ENCODE measurements at regions not wholly inside any gene's neighbourhood (a gene's known extent, or its start where the extent isn't known, plus 50 kb on each side); places are given as distances from the start of the nearest gene placed in this dataset.

GRCh38 chr9:131807144-131807983, 67.5 kb upstream of the RAPGEF1 start:
- no peak for FAIRE-seq
- H3K27ac ChIP-seq: no peak overlapping the region
- no peaks in the 10 kb centered on the region for H3K9me3 ChIP-seq
- 39% methylated on average over 15 of the region's 19 CpGs for WGBS (ENCODE audit: missing lambda C conversion rate)
- no peak for DNase-seq (ENCODE audit: low read depth in 1 of 2, low spot score in 1 of 2)
- no peak overlapping the region for H3K4me2 ChIP-seq
- ChIA-PET CTCF (interaction anchor here (0.6 to 0.9 kb wide), 2 partner anchors 11 to 72 kb away, joined by 3 to 4 read pairs; no protein-coding TSS in a partner anchor), POLR2A (no interaction called here)
- ATAC-seq: no peak
- TF ChIP-seq NPAS2 (CRISPR knock-in tag; IDR thresholded peaks at IDR 0.05; ENCODE audit: borderline replicate concordance) (no peak), JUNB (IDR thresholded peaks at IDR 0.05) (no peak)
- H3K4me3 ChIP-seq: no peak overlapping the region
- H3K4me1 ChIP-seq: no peaks in the 10 kb centered on the region

- TF ChIP-seq FOSL2 (IDR thresholded peaks at IDR 0.05): no peak
- TF ChIP-seq FOSL2 (CRISPR knock-in tag; IDR thresholded peaks at IDR 0.05): no peak
- no peaks in the 10 kb centered on the region for H3K4me1 ChIP-seq
- WGBS (ENCODE audit: missing lambda C conversion rate): 45% methylated on average over 8 of the region's 8 CpGs
- H3K4me3 ChIP-seq: no peak overlapping the region
- DNase-seq (ENCODE audit: low read depth in 1 of 2, low spot score in 1 of 2) (no peak), FAIRE-seq (no peak), ATAC-seq (no peak)
- H3K27ac ChIP-seq: no peak overlapping the region
- ChIA-PET CTCF (interaction anchor here (1.4 to 2.7 kb wide), 2 partner anchors 42 to 49 kb away, joined by 3 to 9 read pairs; no protein-coding TSS in a partner anchor), POLR2A (no interaction called here)
- H3K4me2 ChIP-seq: no peak overlapping the region
- H3K9me3 ChIP-seq: no peaks in the 10 kb centered on the region
Measured at GRCh38 chr9:131805803-131806202, 65.9 kb upstream of the RAPGEF1 start.

DNA sequence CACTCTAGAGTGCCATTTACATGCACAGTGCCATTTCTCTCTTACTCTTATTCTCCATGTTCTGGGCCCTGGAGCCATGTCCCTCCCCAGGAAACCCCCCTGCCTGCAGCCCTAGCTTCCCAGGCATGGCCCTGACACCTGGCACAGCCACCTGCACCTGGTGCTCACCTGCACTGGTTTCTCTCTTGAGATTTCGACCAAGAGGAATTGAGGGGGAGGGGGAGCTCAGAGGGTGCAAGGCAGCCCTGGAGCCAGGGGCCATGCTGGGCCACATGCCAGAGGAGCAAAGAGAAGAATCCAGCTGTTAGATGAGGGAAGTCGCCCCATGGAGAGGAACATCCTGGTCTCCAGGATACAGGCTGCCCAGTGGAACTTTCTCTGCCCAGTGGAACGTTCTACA, 65.0 kb upstream of the RAPGEF1 start:
- ChIA-PET CTCF (interaction anchor here (1.2 to 2.7 kb wide), 3 partner anchors 37 to 431 kb away, joined by 4 to 9 read pairs (median 8); no protein-coding TSS in a partner anchor), POLR2A (no interaction called here)
- H3K9me3 ChIP-seq: no peaks in the 10 kb centered on the region
- H3K4me1 ChIP-seq: no peaks in the 10 kb centered on the region
- no peak for ATAC-seq
- 34% methylated on average over 3 of the region's 3 CpGs for WGBS (ENCODE audit: missing lambda C conversion rate)
- H3K4me3 ChIP-seq: no peak overlapping the region
- H3K4me2 ChIP-seq: no peak overlapping the region
- TF ChIP-seq, protein P1, sequence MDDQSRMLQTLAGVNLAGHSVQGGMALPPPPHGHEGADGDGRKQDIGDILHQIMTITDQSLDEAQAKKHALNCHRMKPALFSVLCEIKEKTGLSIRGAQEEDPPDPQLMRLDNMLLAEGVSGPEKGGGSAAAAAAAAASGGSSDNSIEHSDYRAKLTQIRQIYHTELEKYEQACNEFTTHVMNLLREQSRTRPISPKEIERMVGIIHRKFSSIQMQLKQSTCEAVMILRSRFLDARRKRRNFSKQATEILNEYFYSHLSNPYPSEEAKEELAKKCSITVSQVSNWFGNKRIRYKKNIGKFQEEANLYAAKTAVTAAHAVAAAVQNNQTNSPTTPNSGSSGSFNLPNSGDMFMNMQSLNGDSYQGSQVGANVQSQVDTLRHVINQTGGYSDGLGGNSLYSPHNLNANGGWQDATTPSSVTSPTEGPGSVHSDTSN (IDR thresholded peaks at IDR 0.05): no peak
- TF ChIP-seq MYC (IDR thresholded peaks at IDR 0.05; ENCODE audit: borderline replicate concordance, low read length) (no peak), NPAS2 (CRISPR knock-in tag; IDR thresholded peaks at IDR 0.05; ENCODE audit: borderline replicate concordance) (no peak), CBX2 (IDR thresholded peaks at IDR 0.05; ENCODE audit: borderline replicate concordance, low read depth) (no peak), FOXS1 (CRISPR knock-in tag; IDR thresholded peaks at IDR 0.05) (no peak), GATA3 (IDR thresholded peaks at IDR 0.05; ENCODE audit: borderline replicate concordance) (no peak), ZNF302 (CRISPR knock-in tag; IDR thresholded peaks at IDR 0.05) (no peak), TP53 (CRISPR knock-in tag; IDR thresholded peaks at IDR 0.05) (no peak), HOXB5 (CRISPR knock-in tag; IDR thresholded peaks at IDR 0.05) (no peak), POLR2AphosphoS2 (conservative IDR thresholded peaks at IDR 0.05; ENCODE audit: low read length) (no peak), CHD4 (IDR thresholded peaks at IDR 0.05; ENCODE audit: borderline replicate concordance) (no peak), JUNB (IDR thresholded peaks at IDR 0.05) (no peak), HEYL (CRISPR knock-in tag; IDR thresholded peaks at IDR 0.05) (no peak), EHMT2 (IDR thresholded peaks at IDR 0.05; ENCODE audit: low read depth) (no peak), NR3C1 (IDR thresholded peaks at IDR 0.05) (no peak), KDM1A (IDR thresholded peaks at IDR 0.05; ENCODE audit: low read depth) (no peak)
- TF ChIP-seq, protein P2, sequence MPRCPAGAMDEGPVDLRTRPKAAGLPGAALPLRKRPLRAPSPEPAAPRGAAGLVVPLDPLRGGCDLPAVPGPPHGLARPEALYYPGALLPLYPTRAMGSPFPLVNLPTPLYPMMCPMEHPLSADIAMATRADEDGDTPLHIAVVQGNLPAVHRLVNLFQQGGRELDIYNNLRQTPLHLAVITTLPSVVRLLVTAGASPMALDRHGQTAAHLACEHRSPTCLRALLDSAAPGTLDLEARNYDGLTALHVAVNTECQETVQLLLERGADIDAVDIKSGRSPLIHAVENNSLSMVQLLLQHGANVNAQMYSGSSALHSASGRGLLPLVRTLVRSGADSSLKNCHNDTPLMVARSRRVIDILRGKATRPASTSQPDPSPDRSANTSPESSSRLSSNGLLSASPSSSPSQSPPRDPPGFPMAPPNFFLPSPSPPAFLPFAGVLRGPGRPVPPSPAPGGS (IDR thresholded peaks at IDR 0.05): no peak
- H3K27ac ChIP-seq: no peak overlapping the region
- FAIRE-seq: no peak
- no peak for DNase-seq (ENCODE audit: low read depth in 1 of 2, low spot score in 1 of 2)

Measured in A549 (cell line).